ENCODE measurements at regions not wholly inside any gene's neighbourhood (a gene's known extent, or its start where the extent isn't known, plus 50 kb on each side); places are given as distances from the start of the nearest gene placed in this dataset.

GRCh38 chr2:82789851-82790205 is 1669.3 kb downstream of the SUCLG1 start:
- in situ Hi-C loops (cut with MboI), result no loop called here
- H3K36me3 ChIP-seq (ENCODE audit: control insufficient read depth, insufficient read depth, low read length), result no peaks in the 10 kb centered on the region
- FAIRE-seq, result no peak
- H3K9ac ChIP-seq (ENCODE audit: insufficient read depth in 1 of 2, low read depth in 2 of 2, low read length in 2 of 2), result no peak overlapping the region
- no peaks in the 10 kb centered on the region for H3K9me3 ChIP-seq (replicated peaks; ENCODE audit: control insufficient read depth, insufficient read depth, low read depth, low read length)
- no peak overlapping the region for H3K4me2 ChIP-seq (ENCODE audit: insufficient read depth, low read length)
- WGBS (ENCODE audit: insufficient coverage, low coverage, missing lambda C conversion rate), result 17% methylated on average over 1 of the region's 2 CpGs
- H3K4me1 ChIP-seq (replicated peaks in 1 of 2; ENCODE audit: control insufficient read depth in 2 of 2, insufficient read depth in 2 of 2, low read length in 2 of 2), result no peaks in the 10 kb centered on the region; a peak in 1 of 5 replicates
- H4K20me1 ChIP-seq (replicated peaks; ENCODE audit: control insufficient read depth, insufficient read depth, low read length), result no peaks in the 10 kb centered on the region
- POLR2A ChIA-PET, result interaction anchor here (1.2 kb wide), 1 partner anchor 9 kb away, joined by 3 read pairs; no protein-coding TSS in a partner anchor
- H3K27ac ChIP-seq (ENCODE audit: extremely low read depth, low read depth, low read length), result no peak overlapping the region
- H3K27me3 ChIP-seq (ENCODE audit: control insufficient read depth in 2 of 2, insufficient read depth in 2 of 2, low read length in 2 of 2), result no peaks in the 10 kb centered on the region
- no peak overlapping the region for H2AFZ ChIP-seq (ENCODE audit: low read depth, low read length)
- no peak for ATAC-seq
- no peaks in the 10 kb centered on the region for H3K79me2 ChIP-seq (ENCODE audit: control insufficient read depth, insufficient read depth, low read length)
- H3K9me1 ChIP-seq (ENCODE audit: control insufficient read depth, insufficient read depth, low read length), result no peaks in the 10 kb centered on the region
- no peak for DNase-seq (ENCODE audit: extremely low read depth in 1 of 4, low spot score in 3 of 4)
- CTCF ChIA-PET (ENCODE audit: low intra/inter-chr PET ratio), result no interaction called here
- intact Hi-C loops (cut with micrococcal nuclease), result no loop called here
- BruUV-seq (replicated peaks), result no TSS peak
- TF ChIP-seq ZNF696 (CRISPR knock-in tag; conservative IDR thresholded peaks at IDR 0.05) (no peak), KLF16 (IDR thresholded peaks at IDR 0.05) (no peak), ZBTB9 (CRISPR knock-in tag; IDR thresholded peaks at IDR 0.05) (no peak), ATF4 (CRISPR knock-in tag; IDR thresholded peaks at IDR 0.05) (no peak), ZNF282 (CRISPR knock-in tag; IDR thresholded peaks at IDR 0.05) (no peak), EGR1 (conservative IDR thresholded peaks at IDR 0.05) (no peak)
- H3K4me3 ChIP-seq, result no peak overlapping the region
